ENCODE measurements at regions not wholly inside any gene's neighbourhood (a gene's known extent, or its start where the extent isn't known, plus 50 kb on each side); places are given as distances from the start of the nearest gene placed in this dataset.
"Not testable (repeated sequence)": the region's sequence is repeated elsewhere in the genome, so short reads cannot be mapped to it uniquely, and the experiment has no call there.

DNA sequence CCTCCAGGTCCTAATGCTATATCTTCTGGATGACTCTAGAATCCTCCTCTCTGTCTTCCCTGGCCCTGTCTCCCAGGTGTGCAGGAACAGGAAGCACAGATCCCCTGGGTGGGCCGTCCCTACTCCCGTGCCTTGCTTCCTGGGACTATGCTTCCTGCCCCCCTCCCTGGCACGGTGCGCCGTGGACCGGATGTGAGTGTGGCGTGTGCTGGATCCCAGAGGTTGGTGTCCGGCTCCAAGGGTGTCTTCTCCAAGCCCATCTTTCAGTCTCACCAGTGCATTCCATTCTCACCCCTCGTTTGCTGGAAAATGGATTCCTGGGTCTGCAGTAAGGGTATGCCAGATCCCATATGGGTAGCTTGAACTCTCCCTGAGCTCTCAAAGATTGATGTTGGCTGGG lies 144.4 kb upstream of the TWIST2 start:
- DNase-seq, result no peak

DNA sequence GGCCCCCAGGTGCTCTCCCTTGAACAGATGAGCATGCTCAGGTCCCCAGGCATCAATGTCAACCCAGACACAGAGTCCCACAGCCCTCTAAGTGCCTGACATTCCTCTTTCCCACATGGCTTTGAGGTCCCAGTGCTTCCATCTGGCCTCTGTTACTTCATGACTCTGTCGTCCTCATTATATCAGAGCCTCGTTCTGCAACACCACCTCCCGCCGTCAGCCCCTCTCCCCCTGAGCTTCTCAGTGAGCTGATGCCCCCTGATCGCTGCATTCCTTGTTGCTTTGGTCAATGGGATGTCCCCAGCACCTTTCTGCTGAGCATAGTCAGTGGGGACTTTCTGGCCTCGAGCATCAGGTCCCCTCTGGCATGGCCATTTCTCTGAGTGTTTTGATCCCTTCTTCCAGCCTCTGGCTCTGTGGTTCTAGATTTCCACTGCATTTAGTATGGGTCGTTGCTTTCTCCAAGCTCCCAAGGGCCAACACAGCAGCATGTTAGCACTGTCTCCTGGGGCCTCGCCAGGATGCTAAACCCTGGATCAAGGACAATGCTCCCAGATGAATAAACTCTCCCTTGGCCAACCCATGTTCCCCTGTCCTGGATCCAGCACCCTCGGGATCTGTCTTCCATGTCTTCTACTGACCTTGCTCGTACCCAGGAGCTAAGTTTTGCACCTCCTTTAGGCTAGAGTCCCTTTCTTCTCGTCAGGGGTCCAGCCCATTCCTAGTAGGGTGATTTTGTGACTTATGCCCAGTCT lies 143.2 kb upstream of the TWIST2 start:
- DNase-seq, result no peak

DNA sequence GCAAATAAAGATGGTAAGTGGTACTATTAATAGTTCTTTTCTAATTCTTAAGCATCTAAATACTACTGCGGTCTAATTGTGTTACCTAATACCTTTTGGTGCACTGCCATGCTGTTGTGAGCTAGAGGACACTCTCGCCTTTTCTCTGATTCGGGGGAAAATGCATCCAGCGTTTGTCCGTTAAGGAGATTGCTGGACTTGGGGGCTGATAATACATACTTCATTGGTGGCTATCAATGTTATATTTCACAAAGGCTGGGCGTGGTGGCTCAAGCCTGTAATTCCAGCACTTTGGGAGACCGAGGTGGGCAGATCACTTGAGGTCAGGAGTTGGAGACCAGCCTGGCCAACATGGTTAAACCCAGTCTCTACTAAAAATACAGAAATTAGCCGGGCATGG lies 141.7 kb upstream of the TWIST2 start:
- no peak for DNase-seq

DNA sequence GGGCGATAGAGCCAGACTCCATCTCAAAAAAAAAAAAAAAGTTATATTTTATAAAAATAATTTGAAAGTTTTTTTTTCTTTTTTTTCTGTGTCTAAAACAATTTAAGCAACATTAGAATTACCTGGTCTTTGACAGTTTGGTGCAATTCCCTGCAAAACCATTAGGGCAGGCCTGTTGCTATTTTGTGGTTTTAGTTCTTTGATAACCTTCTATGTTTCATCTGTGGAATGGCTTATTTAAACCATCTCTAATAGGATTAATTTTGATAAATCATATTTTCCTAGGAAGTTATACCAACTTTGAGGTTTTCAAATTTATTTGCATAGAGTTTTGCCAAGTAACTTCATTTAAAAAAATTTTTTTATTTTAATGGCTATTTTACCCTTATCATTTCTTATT lies 141.2 kb upstream of the TWIST2 start:
- no peak for DNase-seq

DNA sequence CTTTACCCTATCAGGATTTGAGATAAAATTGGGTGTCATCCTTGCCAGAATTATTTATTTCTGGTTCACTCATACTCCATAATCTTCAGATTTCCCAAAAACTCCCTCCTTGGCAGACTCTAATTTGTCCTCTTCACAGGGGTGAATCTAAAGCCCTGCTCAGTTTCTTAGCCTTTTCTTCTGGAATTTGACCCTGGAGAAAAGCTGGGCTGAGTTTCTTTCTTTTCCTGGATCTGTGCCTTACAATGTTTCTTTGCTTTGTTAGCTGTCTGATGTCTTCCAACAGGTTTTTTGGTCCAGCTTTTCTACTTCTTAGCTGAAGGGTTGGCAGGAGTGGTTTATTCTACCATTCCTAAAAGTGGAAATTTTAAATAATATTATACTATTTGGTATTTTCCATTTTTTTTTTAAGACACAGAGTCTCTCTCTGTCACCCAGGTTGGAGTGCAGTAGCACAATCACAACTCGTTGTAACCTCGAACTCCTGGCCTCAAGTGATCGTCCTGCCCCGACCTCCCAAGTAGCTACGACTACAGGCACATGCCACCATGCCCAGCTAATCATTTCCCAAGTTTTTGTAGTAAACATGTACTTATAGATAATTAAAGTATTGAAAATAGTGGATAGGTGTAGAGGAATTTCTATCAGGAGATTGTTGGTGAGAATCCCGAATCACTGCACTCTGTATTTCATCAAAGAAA lies 138.4 kb upstream of the TWIST2 start:
- DNase-seq, result no peak

DNA sequence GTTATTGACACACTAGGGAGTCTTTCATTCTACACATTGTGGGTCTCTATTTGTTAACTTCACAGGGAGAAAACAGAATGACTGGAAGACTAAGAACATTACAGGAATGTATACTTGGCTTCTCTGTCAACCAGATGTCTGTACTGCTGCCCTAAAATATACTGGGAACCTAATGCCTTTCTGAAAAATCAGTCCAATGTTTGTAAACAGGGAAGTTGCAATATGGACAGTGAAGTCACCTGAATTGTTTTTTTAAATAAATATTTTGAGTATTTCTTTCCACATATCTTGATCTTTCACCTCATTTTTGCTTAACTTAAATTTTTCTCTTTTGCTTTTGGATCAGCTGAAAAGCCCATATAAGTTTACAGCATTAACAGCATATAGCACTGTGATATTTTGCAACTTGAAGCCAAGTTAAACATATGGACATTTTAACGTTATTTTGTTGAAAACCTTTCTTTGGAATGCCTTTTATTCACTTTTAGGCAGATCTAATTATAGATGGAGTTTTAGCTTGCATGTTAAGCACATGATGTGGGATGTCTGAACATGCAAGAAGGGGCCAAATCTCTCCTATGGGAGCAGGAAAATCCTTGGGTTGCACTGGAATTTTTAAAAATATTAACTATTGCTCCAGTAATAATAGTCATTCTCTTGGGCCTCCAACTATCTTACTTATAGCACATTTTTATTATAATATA lies 137.7 kb upstream of the TWIST2 start:
- DNase-seq, result no peak

DNA sequence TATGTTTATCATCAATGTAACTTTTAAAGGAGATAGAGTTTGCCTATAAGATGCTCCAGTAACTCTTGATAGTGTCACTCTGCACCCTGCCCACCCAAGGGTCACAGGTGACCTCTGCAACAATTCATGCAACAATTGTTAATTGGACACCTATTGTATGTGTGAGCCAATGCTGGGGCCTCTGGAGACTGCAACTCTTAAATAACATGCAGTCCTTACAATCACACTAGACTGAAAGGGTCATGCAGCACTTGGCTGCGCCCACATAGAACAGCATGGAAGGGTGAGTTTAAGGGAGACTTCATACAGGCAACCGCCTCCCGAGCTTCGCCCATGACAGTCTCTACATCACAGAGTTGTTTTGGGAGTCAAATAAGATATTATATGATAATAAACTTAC lies 137.1 kb upstream of the TWIST2 start:
- DNase-seq, result no peak

DNA sequence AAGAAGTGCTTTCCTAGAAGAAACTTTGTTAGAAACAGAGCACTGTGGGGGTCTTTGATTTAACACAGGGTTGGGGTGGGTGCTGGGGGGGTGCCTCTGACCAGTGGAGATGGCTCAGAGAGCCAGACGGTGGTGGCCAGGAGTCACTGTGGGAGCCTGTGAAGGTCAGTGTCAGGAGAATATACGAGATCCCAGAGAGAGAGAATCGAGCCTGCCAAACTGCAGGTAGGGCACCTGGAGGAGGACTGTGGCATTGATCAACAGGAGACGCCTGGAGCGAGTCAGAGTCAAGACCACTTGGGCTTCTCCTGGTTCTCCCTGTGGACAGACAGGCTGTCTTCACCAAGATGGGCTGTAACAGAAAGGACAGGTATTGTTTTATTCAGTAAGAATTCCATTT lies 136.5 kb upstream of the TWIST2 start:
- DNase-seq, result no peak

DNA sequence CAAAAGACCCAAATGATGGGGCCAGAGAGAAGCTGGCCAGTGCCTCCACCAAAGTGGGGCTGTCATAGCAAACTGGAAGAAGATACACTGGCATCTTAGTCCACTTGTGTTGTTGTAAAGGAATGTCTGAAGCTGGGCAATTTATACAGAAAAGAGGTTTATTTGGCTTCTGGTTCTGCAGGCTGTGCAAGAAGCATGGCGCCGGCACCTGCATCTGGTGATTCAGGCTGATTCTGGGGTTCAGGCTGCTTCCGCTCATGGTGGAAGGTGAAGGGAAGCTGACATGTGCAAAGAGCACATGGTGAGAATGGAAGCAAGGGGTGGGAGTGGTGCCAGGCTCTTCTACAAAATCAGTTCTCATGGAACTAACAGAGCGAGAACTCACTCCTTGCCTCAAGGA lies 135.9 kb upstream of the TWIST2 start:
- DNase-seq, result no peak

DNA sequence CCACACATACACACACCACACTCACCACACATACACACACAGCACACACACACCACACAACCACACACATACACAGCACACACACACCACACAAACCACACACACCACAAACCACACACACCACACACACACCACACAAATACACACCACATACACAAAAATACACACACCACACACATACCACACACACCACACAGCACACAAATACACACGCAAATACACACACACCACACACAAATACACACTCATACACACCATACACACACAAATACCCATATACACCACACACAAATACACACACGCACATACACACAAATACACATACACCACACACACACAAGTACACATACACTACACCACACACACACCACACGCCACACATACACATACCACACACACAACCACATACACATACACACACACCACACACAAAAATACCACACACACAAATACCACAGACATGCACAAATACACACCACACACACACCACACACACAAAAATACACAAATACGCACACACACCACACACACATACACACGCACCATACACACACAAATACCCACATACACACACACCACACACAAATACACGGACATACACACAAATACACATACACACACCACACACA lies 134.6 kb upstream of the TWIST2 start:
- DNase-seq, result no peak

DNA sequence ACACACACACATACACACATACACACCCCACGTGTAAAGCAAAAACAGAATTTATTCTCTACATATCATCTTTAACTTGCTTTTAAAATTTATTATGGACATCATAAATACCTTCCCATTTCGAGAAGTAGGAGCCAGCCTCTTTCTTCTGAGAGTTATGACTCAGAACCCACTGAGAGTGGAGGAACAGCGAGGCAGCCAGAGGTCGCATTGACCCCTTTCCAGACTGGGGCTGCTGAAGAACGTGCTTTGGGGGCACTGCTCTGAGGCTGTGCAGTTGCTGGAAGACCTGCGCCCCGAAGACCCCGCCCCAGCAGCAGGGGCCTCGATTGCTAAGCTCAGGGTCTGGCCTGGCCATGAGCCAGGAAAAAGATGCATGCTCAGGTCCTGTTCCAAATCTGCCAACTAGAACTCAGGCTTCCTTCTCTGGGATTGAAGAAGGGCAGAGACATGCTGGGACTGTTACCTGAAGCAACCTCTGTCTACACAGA lies 133.8 kb upstream of the TWIST2 start:
- DNase-seq, result no peak

DNA sequence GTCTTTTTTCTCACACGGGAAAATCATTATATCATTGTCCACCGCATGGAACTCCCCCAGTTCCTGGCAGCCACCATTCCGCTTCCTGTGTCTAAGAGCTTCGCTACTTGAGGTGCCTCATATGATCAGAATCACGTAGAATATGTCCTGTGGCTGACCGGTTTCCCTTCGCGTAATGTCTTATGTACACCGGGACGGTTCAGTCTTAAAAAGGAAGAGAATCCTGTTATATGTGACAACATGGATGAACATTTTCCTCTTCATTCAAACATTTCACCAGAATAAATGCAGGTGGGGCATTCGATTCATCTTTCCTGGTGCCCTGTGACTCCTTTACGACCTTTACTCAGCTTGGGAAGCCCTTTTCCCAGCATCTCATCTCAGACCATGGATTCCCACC lies 131.7 kb upstream of the TWIST2 start:
- DNase-seq, result no peak

DNA sequence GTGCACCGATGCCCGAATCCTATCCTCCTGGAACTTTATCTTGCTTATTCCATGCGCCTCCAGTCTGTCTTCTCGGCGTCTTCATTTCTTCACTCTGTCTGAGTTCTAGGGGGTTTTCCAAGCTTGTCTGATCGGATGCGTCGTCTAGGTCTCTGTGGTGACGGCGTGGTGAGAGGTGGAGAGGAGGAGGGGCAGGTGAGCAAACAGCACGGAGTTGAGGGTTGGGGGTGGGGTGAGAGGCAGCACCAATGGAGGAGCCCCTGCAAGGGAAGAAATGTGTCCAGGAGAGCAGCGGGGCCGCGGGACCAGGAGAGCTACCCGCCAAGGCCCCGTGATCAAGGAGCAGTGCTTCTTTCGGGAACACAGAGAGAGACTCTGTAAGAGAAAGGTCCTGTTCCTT lies 131.3 kb upstream of the TWIST2 start:
- no peak for DNase-seq

DNA sequence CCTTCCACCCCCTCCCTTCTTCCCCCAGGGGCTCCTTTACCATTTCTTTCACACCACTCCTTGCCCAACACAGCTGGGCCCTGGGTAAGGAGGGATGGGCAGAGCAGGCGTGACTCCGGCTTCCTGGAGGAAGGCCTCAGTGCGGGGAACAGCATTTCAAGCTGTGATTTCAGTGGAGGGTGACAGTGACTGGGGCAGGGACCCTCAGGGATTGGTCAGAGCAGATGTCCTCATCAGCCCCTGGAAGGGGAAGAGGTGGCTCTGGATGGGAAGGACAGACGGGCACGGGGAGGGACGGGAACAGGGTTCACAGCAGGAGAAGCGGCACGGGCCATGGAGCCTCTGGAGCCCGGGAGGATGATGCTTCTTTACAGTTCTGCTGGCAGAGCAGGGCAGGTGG lies 130.8 kb upstream of the TWIST2 start:
- DNase-seq, result no peak

DNA sequence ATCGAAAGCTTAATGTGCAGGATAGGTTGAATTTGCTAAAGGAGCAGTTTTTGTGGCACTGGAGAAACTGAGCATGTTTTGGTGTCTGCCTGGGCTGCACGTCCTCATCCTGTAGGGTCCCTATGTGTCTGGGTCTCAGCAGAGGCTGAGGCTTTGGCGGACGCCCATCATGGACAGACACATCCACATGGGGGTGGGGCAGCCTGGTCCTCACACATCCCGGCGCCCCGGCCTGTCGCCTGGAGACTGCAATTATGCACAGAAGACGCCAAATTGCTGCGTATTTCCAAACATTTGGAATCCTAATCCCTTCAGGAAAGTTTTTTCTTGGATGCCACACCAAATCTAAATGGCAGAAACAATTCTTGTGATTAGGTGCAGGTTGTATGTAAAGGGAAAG lies 128.2 kb upstream of the TWIST2 start:
- DNase-seq, result no peak

DNA sequence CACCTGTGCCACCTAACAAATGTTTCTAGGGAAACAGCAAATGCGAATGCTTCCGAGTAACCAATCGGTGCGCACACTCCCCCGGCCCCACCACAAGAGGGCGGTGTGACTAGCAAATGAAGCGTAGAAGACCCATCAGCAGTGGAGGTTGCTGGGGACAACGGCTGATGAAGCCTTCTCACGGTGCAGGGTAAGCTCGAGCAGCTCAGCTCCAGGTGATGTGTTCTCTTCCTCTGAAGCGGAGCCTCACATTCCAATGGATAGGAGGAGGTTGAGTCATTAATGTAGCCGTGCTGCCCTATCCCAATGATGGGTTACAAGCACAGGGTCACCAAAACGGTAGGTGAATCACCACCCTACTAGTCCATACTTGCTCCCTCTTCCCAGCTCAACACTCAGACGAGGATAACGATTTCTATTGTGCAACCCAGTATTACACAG lies 127.6 kb upstream of the TWIST2 start:
- no peak for DNase-seq

DNA sequence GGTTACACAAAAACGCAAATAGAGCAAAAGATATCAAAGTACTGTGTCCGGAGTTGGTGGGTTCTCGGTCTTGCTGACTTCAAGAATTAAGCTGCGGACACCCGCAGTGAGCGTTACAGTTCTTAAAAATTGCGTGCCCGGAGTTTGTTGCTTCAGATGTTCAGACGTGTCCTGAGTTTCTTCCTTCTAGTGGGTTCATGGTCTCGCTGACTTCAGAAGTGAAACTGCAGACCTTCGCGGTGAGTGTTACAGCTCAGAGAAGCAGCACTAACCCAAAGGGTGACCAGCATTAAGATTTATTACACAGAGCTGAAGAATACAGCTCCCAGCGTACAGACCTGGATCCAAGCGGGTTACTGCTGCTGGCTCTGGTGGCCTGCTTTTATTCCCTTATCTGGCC lies 125.7 kb upstream of the TWIST2 start:
- DNase-seq, result no peak

DNA sequence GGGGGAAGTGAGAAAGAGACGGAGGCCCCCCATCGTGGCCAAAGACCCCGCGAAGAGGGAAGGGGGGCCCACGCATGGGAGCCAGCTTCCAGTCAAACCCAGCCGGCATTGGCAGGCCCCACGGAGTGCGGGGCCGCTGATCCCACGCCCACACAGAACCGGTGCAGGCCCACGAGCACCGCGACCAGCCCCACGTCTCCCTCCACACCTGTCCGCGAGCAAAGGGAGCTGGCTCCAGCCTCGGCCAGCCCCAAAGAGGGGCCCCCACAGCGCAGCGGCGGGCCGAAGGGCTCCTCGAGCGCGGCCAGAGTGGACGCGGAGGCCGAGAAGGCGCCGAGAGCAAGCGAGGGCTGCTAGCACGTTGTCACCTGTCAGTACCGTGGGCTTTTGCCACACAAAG lies 125.0 kb upstream of the TWIST2 start:
- no peak for DNase-seq

DNA sequence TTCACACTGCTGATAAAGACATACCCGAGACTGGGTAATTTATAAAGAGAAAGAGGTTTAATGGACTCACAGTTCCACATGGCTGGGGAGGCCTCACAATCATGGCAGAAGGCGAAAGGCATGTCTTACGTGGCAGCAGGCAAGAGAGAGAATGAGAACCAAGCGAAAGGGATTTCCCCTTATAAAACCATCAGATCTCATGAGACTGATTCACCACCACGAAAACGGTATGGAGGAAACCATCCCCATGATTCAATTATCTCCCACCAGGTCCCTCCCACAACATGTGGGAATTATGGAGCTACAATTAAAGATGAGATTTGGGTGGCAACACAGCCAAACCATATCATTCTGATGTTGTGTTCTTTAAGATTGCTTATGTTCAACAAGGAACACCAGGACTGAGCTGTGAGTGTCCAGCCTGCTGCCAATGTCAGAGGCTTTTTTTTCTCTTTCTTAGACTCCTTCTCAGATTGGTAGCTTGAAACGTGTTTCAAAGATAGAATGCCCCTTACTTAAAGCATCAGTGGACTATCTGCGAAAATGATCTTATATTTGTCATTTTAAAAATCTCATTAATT lies 124.1 kb upstream of the TWIST2 start:
- not testable (repeated sequence) for DNase-seq

DNA sequence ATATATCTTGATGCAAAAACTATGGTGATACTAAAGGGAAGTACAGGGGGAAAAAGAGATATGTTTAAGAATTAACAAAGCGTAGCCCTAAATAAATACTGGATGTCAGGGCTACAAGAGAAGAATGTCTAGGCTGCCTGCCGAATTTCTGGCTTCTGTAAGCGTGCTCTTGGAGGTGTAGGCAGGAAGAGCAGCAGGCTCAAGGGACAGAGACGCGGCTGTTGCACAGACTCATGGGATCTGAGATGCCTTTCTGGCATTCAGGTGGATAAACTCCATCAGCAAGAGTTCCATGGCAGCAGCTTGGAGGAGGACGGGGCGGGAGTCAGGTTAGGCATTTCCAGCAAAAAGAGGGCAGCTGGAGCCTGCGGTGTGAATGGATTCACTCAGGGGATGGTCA lies 123.2 kb upstream of the TWIST2 start:
- no peak for DNase-seq

DNA sequence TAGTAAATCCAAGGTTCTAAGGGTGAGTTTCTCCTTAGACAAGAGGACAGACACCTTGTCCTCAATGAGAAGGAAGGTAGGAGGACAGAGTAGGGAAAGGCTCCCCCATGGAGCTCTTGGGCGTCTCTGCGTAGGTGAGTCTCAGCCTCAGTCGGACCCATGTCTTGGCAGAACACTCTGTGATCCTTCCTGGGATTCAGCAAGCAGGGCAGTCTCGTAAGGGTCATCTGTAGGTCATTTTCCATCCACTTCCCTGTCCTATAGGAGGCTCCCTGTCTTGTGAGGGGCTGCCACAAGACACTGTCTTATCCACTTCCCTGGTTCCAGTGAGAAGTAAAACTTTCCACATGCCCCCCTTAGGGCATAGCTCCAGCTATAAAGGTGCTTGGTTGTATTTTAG lies 122.6 kb upstream of the TWIST2 start:
- DNase-seq, result no peak

DNA sequence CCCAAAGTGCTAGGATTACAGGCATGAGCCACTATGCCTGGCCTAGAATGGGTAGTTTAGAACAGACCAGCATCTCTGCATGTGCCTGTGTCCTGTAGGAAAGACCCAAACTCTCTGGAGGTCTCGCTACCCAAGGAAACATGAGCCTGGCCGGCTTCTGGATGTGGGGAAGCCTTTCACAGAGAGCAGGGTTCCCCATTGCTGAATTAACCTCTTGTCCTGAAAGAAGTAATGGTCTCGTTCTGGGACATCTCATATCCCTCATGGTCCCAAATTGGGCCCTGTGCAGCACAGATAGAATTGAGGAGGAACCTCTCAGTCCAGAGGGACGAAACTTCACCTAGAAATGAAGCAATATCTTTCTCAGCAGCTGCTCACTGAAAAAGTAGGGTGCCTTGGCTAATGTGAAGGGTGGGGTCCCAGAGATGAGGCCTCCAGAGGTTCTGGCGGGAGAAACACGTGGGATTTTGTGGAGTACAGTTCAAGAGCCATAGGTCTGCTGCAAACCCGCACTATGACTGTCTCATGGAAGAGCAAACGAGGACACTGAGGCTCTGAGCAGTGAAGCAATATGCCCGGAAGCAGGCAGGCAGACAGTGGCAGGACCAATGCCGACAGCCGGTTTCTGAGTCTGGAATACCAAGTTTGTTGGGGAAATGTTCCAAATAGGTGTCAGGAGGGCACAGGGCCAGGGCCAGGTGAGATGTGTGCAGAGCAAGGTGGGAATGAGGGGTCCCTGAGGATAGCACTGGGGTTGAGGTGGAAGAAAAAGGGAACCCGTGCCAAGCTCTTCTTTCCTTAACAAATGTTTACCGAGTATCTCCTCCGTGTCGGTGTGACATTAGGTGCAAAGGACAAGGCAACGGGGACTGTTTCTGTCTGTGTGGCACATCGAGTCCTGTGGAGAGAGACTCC lies 121.0 kb upstream of the TWIST2 start:
- DNase-seq, result no peak

All from DMS79 treated with DMSO at 0.1 percent for 48 hours (cell line).